Ovary (tissue), 3 donors: ENCODE measurements at regions not wholly inside any gene's neighbourhood (a gene's known extent, or its start where the extent isn't known, plus 50 kb on each side); places are given as distances from the start of the nearest gene placed in this dataset.

ENCODE experiments used
- EP300 ChIP-seq: sonication (generic); formaldehyde crosslinking; IDR thresholded peaks from one replicate; pipeline ENCODE4 v1.6.1; 2017; ENCODE audit warnings: antibody characterized with exemption
- POLR2A ChIP-seq: fragments of 450-650 bp; IDR thresholded peaks from one replicate; pipeline ENCODE4 v1.6.1; 2017; ENCODE audit warnings: antibody characterized with exemption, mild to moderate bottlenecking, moderate library complexity
- TF ChIP-seq, protein P1 (sequence below), 3 donors: fragments of 450-650 bp in 2 of 3; fragments of 200-600 bp in 1 of 3; IDR thresholded peaks; one replicate each; pipeline versions ENCODE4 v1.5.1 to v1.8.0; 2016 to 2022; ENCODE audit warnings: antibody characterized with exemption in 3 of 3, mild to moderate bottlenecking in 1 of 3
- donor health status: DM: no; HTN: no; CAD: no.

GRCh38 chr1:232221802-232222499, 408.0 kb downstream of the SIPA1L2 start:
- TF ChIP-seq POLR2A (no peak), EP300 (no peak)
- TF ChIP-seq, protein P1, sequence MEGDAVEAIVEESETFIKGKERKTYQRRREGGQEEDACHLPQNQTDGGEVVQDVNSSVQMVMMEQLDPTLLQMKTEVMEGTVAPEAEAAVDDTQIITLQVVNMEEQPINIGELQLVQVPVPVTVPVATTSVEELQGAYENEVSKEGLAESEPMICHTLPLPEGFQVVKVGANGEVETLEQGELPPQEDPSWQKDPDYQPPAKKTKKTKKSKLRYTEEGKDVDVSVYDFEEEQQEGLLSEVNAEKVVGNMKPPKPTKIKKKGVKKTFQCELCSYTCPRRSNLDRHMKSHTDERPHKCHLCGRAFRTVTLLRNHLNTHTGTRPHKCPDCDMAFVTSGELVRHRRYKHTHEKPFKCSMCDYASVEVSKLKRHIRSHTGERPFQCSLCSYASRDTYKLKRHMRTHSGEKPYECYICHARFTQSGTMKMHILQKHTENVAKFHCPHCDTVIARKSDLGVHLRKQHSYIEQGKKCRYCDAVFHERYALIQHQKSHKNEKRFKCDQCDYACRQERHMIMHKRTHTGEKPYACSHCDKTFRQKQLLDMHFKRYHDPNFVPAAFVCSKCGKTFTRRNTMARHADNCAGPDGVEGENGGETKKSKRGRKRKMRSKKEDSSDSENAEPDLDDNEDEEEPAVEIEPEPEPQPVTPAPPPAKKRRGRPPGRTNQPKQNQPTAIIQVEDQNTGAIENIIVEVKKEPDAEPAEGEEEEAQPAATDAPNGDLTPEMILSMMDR (IDR thresholded peaks at IDR 0.05), result no peak
